ENCODE measurements at regions not wholly inside any gene's neighbourhood (a gene's known extent, or its start where the extent isn't known, plus 50 kb on each side); places are given as distances from the start of the nearest gene placed in this dataset.

- no peak for DNase-seq
These were observed 669.9 kb upstream of the NR5A2 start for GRCh38 chr1:199357599-199357998.

- no peak for DNase-seq
These were observed 664.5 kb upstream of the NR5A2 start for GRCh38 chr1:199362996-199363395.

- DNase-seq = no peak
These were observed 654.4 kb upstream of the NR5A2 start for GRCh38 chr1:199373139-199373538.

GRCh38 chr1:199377211-199377610, 650.3 kb upstream of the NR5A2 start:
- no peak for DNase-seq

GRCh38 chr1:199383793-199384192, 643.7 kb upstream of the NR5A2 start:
- DNase-seq = no peak

- no peak for DNase-seq
These were observed 632.7 kb upstream of the NR5A2 start for GRCh38 chr1:199394856-199395255.

GRCh38 chr1:199396456-199396855, 631.1 kb upstream of the NR5A2 start:
- no peak for DNase-seq

GRCh38 chr1:199399996-199400724, 627.4 kb upstream of the NR5A2 start:
- DNase-seq = peak; percentile 1

- DNase-seq = no peak
These were observed 623.9 kb upstream of the NR5A2 start for GRCh38 chr1:199403531-199404116.

- DNase-seq = no peak
These were observed 623.3 kb upstream of the NR5A2 start for GRCh38 chr1:199404191-199404590.

GRCh38 chr1:199404976-199405375, 622.5 kb upstream of the NR5A2 start:
- no peak for DNase-seq

GRCh38 chr1:199405634-199406196, 621.8 kb upstream of the NR5A2 start:
- DNase-seq = no peak

GRCh38 chr1:199410462-199410861, 617.0 kb upstream of the NR5A2 start:
- no peak for DNase-seq

GRCh38 chr1:199411506-199411905, 616.0 kb upstream of the NR5A2 start:
- no peak for DNase-seq

- no peak for DNase-seq
These were observed 605.3 kb upstream of the NR5A2 start for GRCh38 chr1:199422206-199422605.

GRCh38 chr1:199447906-199448305, 579.6 kb upstream of the NR5A2 start:
- no peak for DNase-seq

GRCh38 chr1:199448646-199449045, 578.9 kb upstream of the NR5A2 start:
- DNase-seq = no peak

- DNase-seq = no peak
These were observed 578.3 kb upstream of the NR5A2 start for GRCh38 chr1:199449221-199449620.

GRCh38 chr1:199449681-199450080, 577.8 kb upstream of the NR5A2 start:
- DNase-seq = no peak

GRCh38 chr1:199452627-199453026, 574.9 kb upstream of the NR5A2 start:
- DNase-seq = no peak

- DNase-seq = no peak
These were observed 573.8 kb upstream of the NR5A2 start for GRCh38 chr1:199453723-199454122.

- DNase-seq = no peak
These were observed 566.6 kb upstream of the NR5A2 start for GRCh38 chr1:199460933-199461332.

GRCh38 chr1:199463521-199464127, 563.9 kb upstream of the NR5A2 start:
- DNase-seq = peak; percentile 7

GRCh38 chr1:199466961-199467360, 560.5 kb upstream of the NR5A2 start:
- no peak for DNase-seq
